Neural cell (in vitro differentiated cells): ENCODE measurements at regions not wholly inside any gene's neighbourhood (a gene's known extent, or its start where the extent isn't known, plus 50 kb on each side); places are given as distances from the start of the nearest gene placed in this dataset.

Experiments used
- CTCF ChIP-seq: fragments of 450-650 bp; IDR thresholded peaks from 2 replicates; pipeline ENCODE4 v1.5.1; 2014; ENCODE audit warnings: antibody characterized with exemption, mild to moderate bottlenecking, moderate library complexity; ENCODE audit not compliant: poor library complexity, severe bottlenecking
- EP300 ChIP-seq: fragments of 450-650 bp; conservative IDR thresholded peaks from 2 replicates; pipeline ENCODE4 v1.6.1; 2014; ENCODE audit warnings: antibody characterized with exemption, mild to moderate bottlenecking, moderate library complexity; ENCODE audit not compliant: poor library complexity, severe bottlenecking
- EZH2 ChIP-seq: fragments of 200-600, 300-800 bp; shearing (Covaris generic), sonication (generic); IDR thresholded peaks from 2 replicates; pipeline ENCODE4 v1.6.1; 2014; ENCODE audit warnings: antibody characterized with exemption, low read length, borderline replicate concordance, mild to moderate bottlenecking; ENCODE audit not compliant: insufficient read depth, poor library complexity, severe bottlenecking
- POLR2AphosphoS5 ChIP-seq: IDR thresholded peaks from 2 replicates; pipeline ENCODE4 v1.6.1; 2012
- RAD21 ChIP-seq: fragments of 450-650 bp; conservative IDR thresholded peaks from 2 replicates; pipeline ENCODE4 v1.6.1; 2014; ENCODE audit warnings: antibody characterized with exemption, mild to moderate bottlenecking, moderate library complexity
- SMC3 ChIP-seq: fragments of 450-650 bp; conservative IDR thresholded peaks from 2 replicates; pipeline ENCODE4 v1.6.1; 2014; ENCODE audit warnings: antibody characterized with exemption, mild to moderate bottlenecking, moderate library complexity; ENCODE audit not compliant: poor library complexity
- TAF1 ChIP-seq: IDR thresholded peaks from 2 replicates; pipeline ENCODE4 v1.6.1; 2012; ENCODE audit warnings: low read depth

DNA sequence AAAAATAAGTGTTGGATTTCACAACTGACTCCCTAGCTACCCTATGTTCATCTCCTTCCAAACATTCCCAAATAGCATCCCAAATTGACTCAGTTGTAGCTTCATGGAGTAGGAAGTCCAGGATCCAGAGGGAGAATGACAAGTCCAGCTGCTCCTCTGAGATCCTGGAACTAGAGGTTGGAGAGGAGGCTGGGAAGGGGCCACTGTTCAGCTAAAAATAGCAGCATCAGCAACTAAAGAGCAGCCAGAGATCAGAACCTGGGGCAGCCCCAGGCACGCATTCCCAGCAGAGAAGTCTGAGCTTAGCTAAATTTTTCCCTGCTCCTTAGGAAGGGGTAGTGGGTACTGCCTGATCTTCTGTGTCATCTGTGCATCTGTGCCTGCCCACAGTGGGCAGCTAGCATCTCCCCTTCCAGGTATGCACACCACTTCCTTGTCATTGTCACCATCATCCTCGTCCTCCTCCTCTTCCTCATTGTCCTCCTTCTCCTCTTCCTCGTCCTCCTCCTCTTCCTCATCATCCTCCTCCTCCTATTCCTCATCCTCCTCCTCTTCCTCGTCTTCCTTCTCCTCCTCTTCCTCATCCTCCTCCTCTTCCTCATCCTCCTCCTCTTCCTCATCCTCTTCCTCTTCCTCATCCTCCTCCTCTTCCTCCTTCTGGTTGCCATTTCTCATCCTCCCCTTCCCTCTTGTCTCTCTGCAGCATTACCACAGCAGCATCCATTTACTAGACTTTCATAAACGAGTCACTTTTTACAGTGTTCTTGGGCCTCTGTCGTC is 152.3 kb upstream of the ROPN1 start:
- TF ChIP-seq EZH2, result no peak
- no peak for TF ChIP-seq CTCF
- TF ChIP-seq SMC3, result no peak
- TF ChIP-seq EP300, result no peak
- no peak for TF ChIP-seq POLR2AphosphoS5
- TF ChIP-seq TAF1, result no peak
- TF ChIP-seq RAD21, result no peak
